Immature natural killer cell (primary cell): ENCODE measurements at regions not wholly inside any gene's neighbourhood (a gene's known extent, or its start where the extent isn't known, plus 50 kb on each side); places are given as distances from the start of the nearest gene placed in this dataset.
"Not testable (repeated sequence)": the region's sequence is repeated elsewhere in the genome, so short reads cannot be mapped to it uniquely, and the experiment has no call there.

Experiments
- DNase-seq, 3 donors: peaks; one replicate each; pipeline ENCODE4 v3.0.0; 2022; ENCODE audit warnings: mixed read lengths in 1 of 3
- H3K27ac Mint-ChIP-seq, 6 donors: one replicate each; pipeline ENCODE4 v1.8.0; 2020; ENCODE audit warnings: mixed read lengths in 6 of 6, mild to moderate bottlenecking in 5 of 6, inconsistent platforms in 4 of 6, moderate library complexity in 3 of 6
- H3K27me3 Mint-ChIP-seq, 3 donors: one replicate each; pipeline ENCODE4 v1.8.0; 2020 to 2021; ENCODE audit warnings: low read depth in 3 of 3, mild to moderate bottlenecking in 3 of 3, mixed read lengths in 3 of 3, moderate library complexity in 3 of 3, inconsistent platforms in 1 of 3
- H3K36me3 Mint-ChIP-seq, 3 donors: one replicate each; pipeline ENCODE4 v1.8.0; 2020; ENCODE audit warnings: mixed read lengths in 3 of 3, inconsistent platforms in 2 of 3, mild to moderate bottlenecking in 2 of 3
- H3K4me1 Mint-ChIP-seq, 2 donors: one replicate each; pipeline ENCODE4 v1.8.0; 2020; ENCODE audit warnings: inconsistent platforms in 2 of 2, mild to moderate bottlenecking in 2 of 2, mixed read lengths in 2 of 2, moderate library complexity in 1 of 2
- H3K4me3 Mint-ChIP-seq, 5 donors: one replicate each; pipeline ENCODE4 v1.8.0; 2020; ENCODE audit warnings: mild to moderate bottlenecking in 5 of 5, mixed read lengths in 5 of 5, inconsistent platforms in 3 of 5, moderate library complexity in 3 of 5
- H3K9me3 Mint-ChIP-seq, 6 donors: one replicate each; pipeline ENCODE4 v1.8.0; 2020; ENCODE audit warnings: mild to moderate bottlenecking in 6 of 6, mixed read lengths in 6 of 6, inconsistent platforms in 4 of 6, moderate library complexity in 3 of 6

GRCh38 chr18:75696391-75696790, 268.9 kb upstream of the SMIM21 start:
- no peak overlapping the region for H3K27ac Mint-ChIP-seq
- no peaks in the 10 kb centered on the region for H3K4me1 Mint-ChIP-seq
- no peak for DNase-seq
- no peaks in the 10 kb centered on the region for H3K36me3 Mint-ChIP-seq
- H3K9me3 Mint-ChIP-seq: peaks cover 0 to 6% (median under 1%) of the 10 kb centered on the region in 6 donors
- H3K27me3 Mint-ChIP-seq: peaks cover 0 to 5% (median 0%) of the 10 kb centered on the region in 3 donors
- no peak overlapping the region for H3K4me3 Mint-ChIP-seq

DNA sequence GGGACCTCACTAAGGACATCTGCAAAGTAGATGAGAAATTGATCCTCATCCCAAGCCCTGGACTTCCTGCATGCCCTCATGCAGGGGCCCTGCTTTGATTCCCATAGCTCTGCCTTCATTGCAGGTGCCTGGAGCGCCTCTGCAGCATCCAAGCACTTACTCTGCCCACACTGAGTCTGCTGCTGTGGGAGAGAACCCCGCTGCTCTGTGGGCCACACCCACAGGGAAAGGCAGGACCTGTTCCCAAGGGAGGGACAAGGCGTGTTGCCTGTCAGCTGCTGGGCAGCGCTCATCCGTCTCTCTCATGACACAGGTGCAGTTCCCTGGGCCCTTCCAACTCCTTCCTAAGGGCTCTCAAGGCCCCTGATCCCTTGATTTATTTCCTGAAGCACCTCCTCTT, 266.8 kb upstream of the SMIM21 start:
- H3K36me3 Mint-ChIP-seq: no peaks in the 10 kb centered on the region
- no peak overlapping the region for H3K4me3 Mint-ChIP-seq
- no peak overlapping the region for H3K27ac Mint-ChIP-seq
- no peak for DNase-seq
- no peaks in the 10 kb centered on the region for H3K4me1 Mint-ChIP-seq
- H3K9me3 Mint-ChIP-seq: peaks cover 0 to 6% (median 0%) of the 10 kb centered on the region in 6 donors
- peaks cover 0 to 3% (median 0%) of the 10 kb centered on the region in 3 donors for H3K27me3 Mint-ChIP-seq

DNA sequence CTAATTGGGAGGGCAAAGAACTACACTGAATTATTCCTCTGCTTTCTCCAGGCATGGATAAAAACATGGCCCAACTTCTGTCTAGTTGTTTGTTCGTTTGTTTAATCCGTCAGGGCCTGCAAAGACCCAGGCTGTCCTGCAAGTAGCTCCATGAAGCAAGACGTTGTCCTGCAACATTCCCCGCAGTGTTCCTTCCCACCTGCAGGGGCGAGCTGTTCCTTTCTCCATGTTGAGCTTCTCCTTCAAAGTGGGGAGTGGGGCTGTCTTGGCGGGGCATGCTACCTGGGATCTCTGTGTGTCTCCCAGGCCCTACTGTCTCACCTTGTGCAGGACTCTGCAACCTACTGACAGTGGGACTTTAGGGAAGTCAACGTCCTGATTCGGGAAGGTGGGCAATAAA, 264.0 kb upstream of the SMIM21 start:
- H3K27ac Mint-ChIP-seq: no peak overlapping the region
- no peaks in the 10 kb centered on the region for H3K36me3 Mint-ChIP-seq
- no peak overlapping the region for H3K4me3 Mint-ChIP-seq
- peaks cover 0 to 3% (median 0%) of the 10 kb centered on the region in 6 donors for H3K9me3 Mint-ChIP-seq
- no peak for DNase-seq
- no peaks in the 10 kb centered on the region for H3K4me1 Mint-ChIP-seq
- H3K27me3 Mint-ChIP-seq: peaks cover 0 to 3% (median 0%) of the 10 kb centered on the region in 3 donors

DNA sequence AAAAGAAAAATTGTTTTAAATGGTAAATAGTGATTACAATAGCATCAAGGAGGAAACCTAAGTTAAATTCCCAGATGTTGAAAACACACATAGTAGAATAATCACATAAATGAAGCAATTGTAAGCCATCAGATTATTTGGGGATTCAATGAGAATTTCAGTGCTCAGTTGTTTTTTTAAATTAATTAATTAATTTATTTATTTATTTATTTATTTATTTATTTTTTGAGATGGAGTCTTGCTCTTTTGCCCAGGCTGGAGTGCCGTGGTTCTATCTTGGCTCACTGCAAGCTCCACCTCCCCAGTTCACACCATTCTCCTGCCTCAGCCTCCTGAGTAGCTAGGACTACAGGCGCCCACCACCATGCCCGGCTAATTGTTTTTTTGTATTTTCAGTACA, 262.8 kb upstream of the SMIM21 start:
- H3K9me3 Mint-ChIP-seq, H3K4me3 Mint-ChIP-seq, H3K27me3 Mint-ChIP-seq, DNase-seq, H3K36me3 Mint-ChIP-seq, H3K4me1 Mint-ChIP-seq, H3K27ac Mint-ChIP-seq: not testable (repeated sequence)

- no peak overlapping the region for H3K27ac Mint-ChIP-seq
- H3K4me1 Mint-ChIP-seq: no peaks in the 10 kb centered on the region
- no peak for DNase-seq
- peaks cover 0 to 4% (median 0%) of the 10 kb centered on the region in 3 donors for H3K27me3 Mint-ChIP-seq
- H3K36me3 Mint-ChIP-seq: no peaks in the 10 kb centered on the region
- no peaks in the 10 kb centered on the region for H3K9me3 Mint-ChIP-seq
- no peak overlapping the region for H3K4me3 Mint-ChIP-seq
Observed at GRCh38 chr18:75687626-75688025, 260.1 kb upstream of the SMIM21 start.

- Mint-ChIP-seq H3K36me3 (no peaks in the 10 kb centered on the region), H3K27me3 (peaks cover 0 to 4% (median 2%) of the 10 kb centered on the region in 3 donors), H3K27ac (no peak overlapping the region)
Observed at GRCh38 chr18:75683426-75683825, 255.9 kb upstream of the SMIM21 start.

GRCh38 chr18:75681538-75682115, 254.1 kb upstream of the SMIM21 start:
- Mint-ChIP-seq H3K36me3 (no peaks in the 10 kb centered on the region), H3K27me3 (peaks cover 0 to 4% (median 2%) of the 10 kb centered on the region in 3 donors), H3K27ac (no peak overlapping the region), H3K4me3 (no peak overlapping the region), H3K9me3 (peaks cover 0 to 2% (median 0%) of the 10 kb centered on the region in 6 donors), H3K4me1 (no peaks in the 10 kb centered on the region)
- DNase-seq: no peak

More at GRCh38 chr18:75683426-75683825, 255.9 kb upstream of the SMIM21 start:
- DNase-seq: no peak
- Mint-ChIP-seq H3K4me1 (no peaks in the 10 kb centered on the region), H3K4me3 (no peak overlapping the region), H3K9me3 (peaks cover 0 to 2% (median 0%) of the 10 kb centered on the region in 6 donors)

DNA sequence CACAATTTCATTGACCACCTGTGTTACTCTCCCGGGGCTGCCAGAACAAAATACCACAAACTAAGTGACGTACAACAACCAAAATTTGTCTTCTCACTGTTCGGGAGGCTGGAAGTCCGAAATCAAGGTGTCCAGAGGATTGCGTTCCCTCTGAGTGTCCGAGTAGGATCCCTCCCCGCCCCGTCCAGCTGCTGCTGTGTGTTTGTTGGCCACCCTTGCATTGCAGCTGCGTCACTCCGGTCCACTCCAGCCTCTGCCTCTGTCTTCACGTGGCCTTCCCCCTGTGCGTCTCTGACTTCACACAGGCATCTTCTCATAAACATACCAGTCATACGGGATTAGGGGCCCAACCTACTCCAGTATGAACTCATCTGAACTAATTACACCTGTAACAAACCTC, 251.8 kb upstream of the SMIM21 start:
- no peak overlapping the region for H3K4me3 Mint-ChIP-seq
- no peaks in the 10 kb centered on the region for H3K4me1 Mint-ChIP-seq
- peaks cover 0 to 4% (median 2%) of the 10 kb centered on the region in 3 donors for H3K27me3 Mint-ChIP-seq
- no peak for DNase-seq
- no peak overlapping the region for H3K27ac Mint-ChIP-seq
- no peaks in the 10 kb centered on the region for H3K36me3 Mint-ChIP-seq
- H3K9me3 Mint-ChIP-seq: peaks cover 0 to 2% (median 0%) of the 10 kb centered on the region in 6 donors

DNA sequence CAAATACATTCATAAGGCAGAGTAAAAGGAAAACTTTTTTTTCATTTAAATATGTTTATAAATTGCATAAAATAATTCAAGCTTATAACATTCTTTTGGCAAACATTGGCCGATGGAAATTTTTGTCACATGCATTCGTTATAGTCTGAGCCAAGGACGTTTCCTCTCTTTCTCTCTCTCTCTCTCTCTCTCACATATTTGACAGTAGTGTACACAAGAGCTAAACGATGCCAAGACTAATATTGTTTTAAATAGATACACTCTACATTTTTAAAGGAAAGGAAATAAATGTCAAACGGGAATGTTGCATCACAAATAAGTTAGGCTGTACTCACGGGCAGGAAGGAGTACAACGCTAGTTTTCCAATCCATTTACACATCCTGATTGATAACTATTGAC, 251.1 kb upstream of the SMIM21 start:
- H3K9me3 Mint-ChIP-seq: peaks cover 0 to 2% (median 0%) of the 10 kb centered on the region in 6 donors
- no peak overlapping the region for H3K27ac Mint-ChIP-seq
- H3K4me1 Mint-ChIP-seq: no peaks in the 10 kb centered on the region
- peaks cover 0 to 4% (median 2%) of the 10 kb centered on the region in 3 donors for H3K27me3 Mint-ChIP-seq
- no peak overlapping the region for H3K4me3 Mint-ChIP-seq
- DNase-seq: no peak
- H3K36me3 Mint-ChIP-seq: no peaks in the 10 kb centered on the region

DNA sequence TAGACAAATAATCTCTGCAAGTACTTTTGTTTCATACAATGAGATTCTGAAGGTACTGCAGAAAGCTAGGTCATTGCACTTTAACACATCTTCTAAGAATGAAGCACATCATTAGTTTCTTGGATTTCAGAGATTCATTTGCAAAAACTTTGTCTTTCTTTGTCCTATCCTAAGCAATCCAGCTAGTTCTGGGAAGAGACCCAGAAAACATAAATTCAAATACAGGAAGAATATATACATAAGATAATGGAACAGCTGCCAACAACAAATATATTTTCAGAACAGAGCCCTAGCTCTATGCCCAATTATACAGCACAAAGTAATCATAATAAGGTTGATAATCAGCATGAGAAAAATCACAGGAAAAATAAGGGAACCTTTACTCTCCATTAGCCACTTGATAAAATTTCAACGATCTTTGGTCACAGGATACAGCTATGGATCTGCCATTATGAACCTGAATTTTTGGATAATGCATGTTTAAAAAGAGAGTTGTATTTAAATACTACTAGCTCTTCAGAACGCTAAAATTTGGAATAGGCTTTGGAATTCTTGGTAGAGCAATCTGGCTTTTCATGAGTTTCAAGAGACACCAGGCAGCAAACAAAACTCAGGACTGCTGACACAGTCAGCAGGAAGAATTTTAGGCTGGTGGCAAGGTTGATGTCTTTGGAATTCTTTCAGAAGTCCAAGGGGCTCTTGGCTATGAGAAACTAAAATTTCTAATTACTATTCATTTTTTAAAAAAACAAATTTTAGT, 250.4 kb upstream of the SMIM21 start:
- Mint-ChIP-seq H3K36me3 (no peaks in the 10 kb centered on the region), H3K27me3 (peaks cover 0 to 4% (median 2%) of the 10 kb centered on the region in 3 donors), H3K4me1 (no peaks in the 10 kb centered on the region), H3K4me3 (no peak overlapping the region), H3K27ac (no peak overlapping the region), H3K9me3 (peaks cover 0 to 2% (median 0%) of the 10 kb centered on the region in 6 donors)
- no peak for DNase-seq

- H3K27me3 Mint-ChIP-seq: peaks cover 0 to 5% (median 0%) of the 10 kb centered on the region in 3 donors
- no peak overlapping the region for H3K4me3 Mint-ChIP-seq
Observed at GRCh38 chr18:75660932-75661331, 233.4 kb upstream of the SMIM21 start.

GRCh38 chr18:75659535-75660023, 232.1 kb upstream of the SMIM21 start:
- peaks cover 4 to 33% (median 9%) of the 10 kb centered on the region in 6 donors for H3K9me3 Mint-ChIP-seq
- no peak overlapping the region for H3K27ac Mint-ChIP-seq
- no peaks in the 10 kb centered on the region for H3K36me3 Mint-ChIP-seq
- no peak overlapping the region for H3K4me3 Mint-ChIP-seq
- H3K4me1 Mint-ChIP-seq: peaks cover 0 to 6% of the 10 kb centered on the region in 2 donors
- peaks cover 0 to 5% (median 0%) of the 10 kb centered on the region in 3 donors for H3K27me3 Mint-ChIP-seq
- no peak for DNase-seq

More at GRCh38 chr18:75660932-75661331, 233.4 kb upstream of the SMIM21 start:
- no peak overlapping the region for H3K27ac Mint-ChIP-seq
- peaks cover 4 to 33% (median 9%) of the 10 kb centered on the region in 6 donors for H3K9me3 Mint-ChIP-seq
- H3K36me3 Mint-ChIP-seq: no peaks in the 10 kb centered on the region
- H3K4me1 Mint-ChIP-seq: peaks cover 0 to 4% of the 10 kb centered on the region in 2 donors
- DNase-seq: no peak

DNA sequence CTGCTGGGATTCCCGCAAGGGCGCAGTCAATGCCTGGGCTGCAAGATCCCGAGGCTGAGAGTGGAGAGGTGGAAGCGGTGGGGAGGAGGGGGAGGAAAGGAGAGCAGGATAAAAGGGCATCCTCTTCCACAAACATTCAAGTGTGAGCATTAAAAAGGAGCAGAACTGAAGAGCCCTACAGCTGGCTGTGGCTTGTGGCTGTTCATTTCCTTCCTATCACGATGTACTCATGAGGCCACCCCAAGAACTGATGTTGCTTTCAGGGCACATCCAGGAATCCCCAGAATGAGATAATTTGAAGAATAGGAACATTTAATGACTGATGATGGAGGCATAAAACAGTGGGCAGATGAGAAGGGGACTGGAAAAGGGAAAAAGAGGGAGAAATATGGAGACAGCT, 230.8 kb upstream of the SMIM21 start:
- Mint-ChIP-seq H3K27ac (no peak overlapping the region), H3K27me3 (peaks cover 0 to 5% (median 0%) of the 10 kb centered on the region in 3 donors), H3K9me3 (peaks cover 4 to 33% (median 9%) of the 10 kb centered on the region in 6 donors), H3K4me3 (no peak overlapping the region), H3K4me1 (peaks cover 0 to 6% of the 10 kb centered on the region in 2 donors), H3K36me3 (no peaks in the 10 kb centered on the region)
- no peak for DNase-seq

DNA sequence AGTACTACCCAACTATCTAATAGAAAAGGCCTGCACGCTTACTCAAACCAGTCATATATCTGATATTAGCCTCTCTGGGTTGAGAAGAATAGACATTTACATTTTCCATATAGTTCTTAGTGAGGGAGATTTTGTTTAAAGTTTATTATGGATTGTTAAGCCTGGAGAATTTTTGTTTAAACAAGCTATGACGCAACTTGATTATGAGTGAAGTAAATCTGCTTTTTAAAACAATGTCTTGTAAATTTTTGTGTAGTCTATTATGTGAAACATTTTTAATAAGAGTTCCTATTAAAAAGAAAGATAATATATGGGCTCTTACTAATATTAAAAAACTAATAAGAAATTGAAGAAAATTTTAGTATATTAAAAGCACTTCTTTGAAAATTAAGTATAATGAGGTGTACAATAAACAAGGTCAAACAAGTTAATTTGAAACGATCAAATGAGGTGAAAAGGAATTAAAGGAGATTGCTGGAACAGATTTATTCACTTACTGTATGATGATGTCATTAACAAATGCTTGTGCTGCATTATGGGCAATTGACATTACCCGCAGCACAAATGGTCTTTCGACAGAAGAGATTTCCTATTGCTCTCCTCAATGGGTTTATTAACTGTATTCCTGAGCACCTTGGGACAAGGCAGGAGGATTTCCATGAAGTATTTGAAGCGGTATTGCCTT, 229.2 kb upstream of the SMIM21 start:
- H3K4me1 Mint-ChIP-seq: peaks cover 0 to 6% of the 10 kb centered on the region in 2 donors
- H3K9me3 Mint-ChIP-seq: peaks cover 0 to 21% (median 4%) of the 10 kb centered on the region in 6 donors
- no peak overlapping the region for H3K27ac Mint-ChIP-seq
- DNase-seq: no peak
- no peaks in the 10 kb centered on the region for H3K36me3 Mint-ChIP-seq
- no peak overlapping the region for H3K4me3 Mint-ChIP-seq
- H3K27me3 Mint-ChIP-seq: peaks cover 0 to 5% (median 0%) of the 10 kb centered on the region in 3 donors
